ENCODE measurements at regions not wholly inside any gene's neighbourhood (a gene's known extent, or its start where the extent isn't known, plus 50 kb on each side); places are given as distances from the start of the nearest gene placed in this dataset.
"Not testable (repeated sequence)": the region's sequence is repeated elsewhere in the genome, so short reads cannot be mapped to it uniquely, and the experiment has no call there.

DNA sequence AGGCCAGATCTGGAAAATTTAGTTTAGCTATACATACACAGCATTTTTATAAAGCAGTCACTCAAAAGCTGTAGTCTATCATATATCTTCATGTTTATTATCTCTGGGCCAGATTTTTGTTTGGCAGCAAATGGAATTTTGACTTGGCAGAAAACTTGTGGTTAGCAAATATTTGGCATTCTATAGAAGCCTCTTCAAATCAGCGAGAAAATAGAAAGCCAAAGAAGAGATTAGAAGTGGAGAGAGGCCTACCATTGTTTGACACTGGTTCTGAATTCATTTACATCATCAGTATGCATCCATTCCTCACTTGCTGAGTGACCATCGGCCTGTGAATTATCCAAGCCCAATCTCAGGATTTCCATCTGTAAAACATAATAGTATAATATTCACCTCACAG lies 1077.6 kb downstream of the GALC start:
- Mint-ChIP-seq H3K4me3 (ENCODE audit: unreplicated experiment) (no peak overlapping the region), H3K36me3 (ENCODE audit: low read depth, unreplicated experiment) (no peaks in the 10 kb centered on the region), H3K27me3 (ENCODE audit: low read depth, unreplicated experiment) (peaks cover 1% of the 10 kb centered on the region), H3K9me3 (ENCODE audit: unreplicated experiment) (no peaks in the 10 kb centered on the region), H3K27ac (ENCODE audit: unreplicated experiment) (no peak overlapping the region), H3K4me1 (ENCODE audit: low read depth, unreplicated experiment) (peaks cover 6% of the 10 kb centered on the region)
- no peaks in the 10 kb centered on the region for H3K4me1 ChIP-seq (ENCODE audit: insufficient read depth, low read length)
- no peaks in the 10 kb centered on the region for H3K27me3 ChIP-seq (ENCODE audit: insufficient read depth, low read length)
- H3K27ac ChIP-seq (ENCODE audit: low read depth, low read length) = no peak overlapping the region
- peak; percentile 59 for DNase-seq (ENCODE audit: low read depth)
- H3K4me2 ChIP-seq (ENCODE audit: low read length) = no peak overlapping the region
- no peak overlapping the region for H2AFZ ChIP-seq (ENCODE audit: low read depth, low read length)
- no peak overlapping the region for H3K9ac ChIP-seq (ENCODE audit: low read length)
- TF ChIP-seq, protein P1, sequence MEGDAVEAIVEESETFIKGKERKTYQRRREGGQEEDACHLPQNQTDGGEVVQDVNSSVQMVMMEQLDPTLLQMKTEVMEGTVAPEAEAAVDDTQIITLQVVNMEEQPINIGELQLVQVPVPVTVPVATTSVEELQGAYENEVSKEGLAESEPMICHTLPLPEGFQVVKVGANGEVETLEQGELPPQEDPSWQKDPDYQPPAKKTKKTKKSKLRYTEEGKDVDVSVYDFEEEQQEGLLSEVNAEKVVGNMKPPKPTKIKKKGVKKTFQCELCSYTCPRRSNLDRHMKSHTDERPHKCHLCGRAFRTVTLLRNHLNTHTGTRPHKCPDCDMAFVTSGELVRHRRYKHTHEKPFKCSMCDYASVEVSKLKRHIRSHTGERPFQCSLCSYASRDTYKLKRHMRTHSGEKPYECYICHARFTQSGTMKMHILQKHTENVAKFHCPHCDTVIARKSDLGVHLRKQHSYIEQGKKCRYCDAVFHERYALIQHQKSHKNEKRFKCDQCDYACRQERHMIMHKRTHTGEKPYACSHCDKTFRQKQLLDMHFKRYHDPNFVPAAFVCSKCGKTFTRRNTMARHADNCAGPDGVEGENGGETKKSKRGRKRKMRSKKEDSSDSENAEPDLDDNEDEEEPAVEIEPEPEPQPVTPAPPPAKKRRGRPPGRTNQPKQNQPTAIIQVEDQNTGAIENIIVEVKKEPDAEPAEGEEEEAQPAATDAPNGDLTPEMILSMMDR (IDR thresholded peaks at IDR 0.05; ENCODE audit: insufficient read depth, low read depth, low read length) = no peak
- TF ChIP-seq EZH2 (IDR thresholded peaks at IDR 0.05; ENCODE audit: insufficient read depth, low read length) = no peak
- no peaks in the 10 kb centered on the region for H3K9me3 ChIP-seq (ENCODE audit: insufficient read depth, low read depth, low read length)
- no peaks in the 10 kb centered on the region for H3K79me2 ChIP-seq (ENCODE audit: insufficient read depth, low read length)
- FAIRE-seq = no peak
- H4K20me1 ChIP-seq (ENCODE audit: insufficient read depth, low read length) = no peaks in the 10 kb centered on the region
- H3K4me3 ChIP-seq (ENCODE audit: insufficient read depth, low read depth, low read length) = no peak overlapping the region
- no peaks in the 10 kb centered on the region for H3K36me3 ChIP-seq (ENCODE audit: insufficient read depth, low read length)

DNA sequence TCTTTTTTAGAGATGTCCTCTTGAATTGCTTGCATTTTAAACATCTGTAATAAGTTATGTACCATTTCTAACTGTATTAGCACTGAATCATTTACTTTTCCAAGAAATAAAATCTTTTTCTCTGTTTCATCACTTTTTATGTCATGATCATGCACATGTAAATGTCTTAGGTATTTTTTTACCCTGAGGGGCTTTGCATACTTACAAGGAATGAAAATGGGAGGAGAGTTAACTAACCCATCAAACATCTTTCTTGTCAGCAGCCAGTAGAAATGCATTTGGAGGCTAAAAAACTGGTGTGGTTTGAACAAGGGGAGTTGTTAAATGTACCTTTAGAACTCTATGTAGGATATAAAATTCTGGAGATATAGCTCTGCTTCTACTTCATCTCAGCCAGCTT lies 1080.3 kb downstream of the GALC start:
- Histone ChIP-seq H3K27me3 (ENCODE audit: insufficient read depth, low read length) (no peaks in the 10 kb centered on the region), H3K36me3 (ENCODE audit: insufficient read depth, low read length) (no peaks in the 10 kb centered on the region), H4K20me1 (ENCODE audit: insufficient read depth, low read length) (no peaks in the 10 kb centered on the region), H3K9ac (ENCODE audit: low read length) (no peak overlapping the region), H3K27ac (ENCODE audit: low read depth, low read length) (no peak overlapping the region), H3K4me1 (ENCODE audit: insufficient read depth, low read length) (no peaks in the 10 kb centered on the region), H3K9me3 (ENCODE audit: insufficient read depth, low read depth, low read length) (no peaks in the 10 kb centered on the region), H3K4me3 (ENCODE audit: insufficient read depth, low read depth, low read length) (no peak overlapping the region), H2AFZ (ENCODE audit: low read depth, low read length) (no peak overlapping the region), H3K79me2 (ENCODE audit: insufficient read depth, low read length) (no peaks in the 10 kb centered on the region), H3K4me2 (ENCODE audit: low read length) (no peak overlapping the region)
- peaks cover 6% of the 10 kb centered on the region for H3K4me1 Mint-ChIP-seq (ENCODE audit: low read depth, unreplicated experiment)
- TF ChIP-seq, protein P1 (IDR thresholded peaks at IDR 0.05; ENCODE audit: insufficient read depth, low read depth, low read length) = no peak
- no peak for TF ChIP-seq EZH2 (IDR thresholded peaks at IDR 0.05; ENCODE audit: insufficient read depth, low read length)
- H3K9me3 Mint-ChIP-seq (ENCODE audit: unreplicated experiment) = no peaks in the 10 kb centered on the region
- H3K27ac Mint-ChIP-seq (ENCODE audit: unreplicated experiment) = no peak overlapping the region
- no peaks in the 10 kb centered on the region for H3K36me3 Mint-ChIP-seq (ENCODE audit: low read depth, unreplicated experiment)
- no peak for DNase-seq (ENCODE audit: low read depth)
- no peak overlapping the region for H3K4me3 Mint-ChIP-seq (ENCODE audit: unreplicated experiment)
- peaks cover 5% of the 10 kb centered on the region for H3K27me3 Mint-ChIP-seq (ENCODE audit: low read depth, unreplicated experiment)
- no peak for FAIRE-seq

DNA sequence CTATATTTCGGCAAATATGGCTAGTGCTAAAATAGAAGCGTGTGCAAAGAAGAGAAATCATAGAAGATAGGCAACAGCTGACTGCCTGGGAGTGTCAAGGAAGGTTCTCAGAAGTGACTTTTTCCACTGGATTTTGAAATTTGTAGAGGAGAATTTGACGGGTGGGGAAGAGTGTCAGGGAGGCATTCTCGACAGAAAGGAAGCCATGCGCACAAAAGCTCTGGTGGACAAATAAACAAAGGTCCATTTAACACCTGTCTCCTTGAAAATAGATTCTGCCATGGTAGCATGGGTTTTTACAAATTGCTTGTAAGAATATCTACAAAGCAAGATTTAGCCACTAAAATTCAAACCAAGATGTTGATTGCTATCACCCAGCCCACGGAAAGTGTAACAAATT lies 1081.5 kb downstream of the GALC start:
- H3K27ac ChIP-seq (ENCODE audit: low read depth, low read length) = no peak overlapping the region
- H3K4me3 ChIP-seq (ENCODE audit: insufficient read depth, low read depth, low read length) = no peak overlapping the region
- Mint-ChIP-seq H3K27ac (ENCODE audit: unreplicated experiment) (no peak overlapping the region), H3K4me1 (ENCODE audit: low read depth, unreplicated experiment) (peaks cover 6% of the 10 kb centered on the region), H3K36me3 (ENCODE audit: low read depth, unreplicated experiment) (no peaks in the 10 kb centered on the region), H3K27me3 (ENCODE audit: low read depth, unreplicated experiment) (peaks cover 5% of the 10 kb centered on the region), H3K9me3 (ENCODE audit: unreplicated experiment) (no peaks in the 10 kb centered on the region), H3K4me3 (ENCODE audit: unreplicated experiment) (no peak overlapping the region)
- DNase-seq (ENCODE audit: low read depth) (no peak), FAIRE-seq (no peak)
- H3K4me1 ChIP-seq (ENCODE audit: insufficient read depth, low read length) = no peaks in the 10 kb centered on the region
- no peaks in the 10 kb centered on the region for H4K20me1 ChIP-seq (ENCODE audit: insufficient read depth, low read length)
- H3K79me2 ChIP-seq (ENCODE audit: insufficient read depth, low read length) = no peaks in the 10 kb centered on the region
- no peak overlapping the region for H2AFZ ChIP-seq (ENCODE audit: low read depth, low read length)
- H3K27me3 ChIP-seq (ENCODE audit: insufficient read depth, low read length) = no peaks in the 10 kb centered on the region
- no peaks in the 10 kb centered on the region for H3K9me3 ChIP-seq (ENCODE audit: insufficient read depth, low read depth, low read length)
- H3K36me3 ChIP-seq (ENCODE audit: insufficient read depth, low read length) = no peaks in the 10 kb centered on the region
- no peak overlapping the region for H3K9ac ChIP-seq (ENCODE audit: low read length)
- H3K4me2 ChIP-seq (ENCODE audit: low read length) = no peak overlapping the region
- no peak for TF ChIP-seq EZH2 (IDR thresholded peaks at IDR 0.05; ENCODE audit: insufficient read depth, low read length)
- TF ChIP-seq, protein P1 (IDR thresholded peaks at IDR 0.05; ENCODE audit: insufficient read depth, low read depth, low read length) = no peak

DNA sequence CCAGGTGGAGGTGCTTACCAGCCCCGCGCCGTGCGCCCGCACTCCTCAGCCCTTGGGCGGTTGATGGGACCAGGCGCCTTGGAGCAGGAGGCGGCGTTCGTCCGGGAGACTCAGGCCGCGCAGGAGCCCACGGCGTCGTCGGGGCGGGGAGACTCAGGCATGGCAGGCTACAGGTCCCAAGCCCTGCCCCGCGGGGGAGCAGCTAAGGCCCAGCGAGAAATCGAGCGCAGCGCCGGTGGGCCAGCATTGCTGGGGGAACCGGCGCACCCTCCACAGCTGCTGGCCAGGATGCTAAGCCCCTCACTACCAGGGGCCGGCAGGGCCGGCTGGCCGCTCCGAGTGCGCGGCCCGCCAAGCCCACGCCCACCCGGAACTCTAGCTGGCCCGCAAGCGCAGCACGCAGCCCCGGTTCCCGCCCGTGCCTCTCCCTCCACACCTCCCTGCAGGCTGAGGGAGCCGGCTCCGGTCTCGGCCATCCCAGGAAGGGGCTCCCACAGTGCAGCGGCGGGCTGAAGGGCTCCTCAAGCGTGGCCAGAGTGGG lies 1087.5 kb downstream of the GALC start:
- not testable (repeated sequence) for H3K4me3 ChIP-seq (ENCODE audit: insufficient read depth, low read depth, low read length); FAIRE-seq; DNase-seq (ENCODE audit: low read depth)

More for the DNA sequence above, 1087.5 kb downstream of the GALC start:
- H3K9ac ChIP-seq (ENCODE audit: low read length); H3K4me3 Mint-ChIP-seq (ENCODE audit: unreplicated experiment); H3K79me2 ChIP-seq (ENCODE audit: insufficient read depth, low read length); H2AFZ ChIP-seq (ENCODE audit: low read depth, low read length); H4K20me1 ChIP-seq (ENCODE audit: insufficient read depth, low read length); H3K27me3 ChIP-seq (ENCODE audit: insufficient read depth, low read length); H3K36me3 Mint-ChIP-seq (ENCODE audit: low read depth, unreplicated experiment); H3K27ac ChIP-seq (ENCODE audit: low read depth, low read length); H3K4me1 Mint-ChIP-seq (ENCODE audit: low read depth, unreplicated experiment); H3K9me3 Mint-ChIP-seq (ENCODE audit: unreplicated experiment); H3K36me3 ChIP-seq (ENCODE audit: insufficient read depth, low read length); H3K4me2 ChIP-seq (ENCODE audit: low read length); H3K27ac Mint-ChIP-seq (ENCODE audit: unreplicated experiment); H3K9me3 ChIP-seq (ENCODE audit: insufficient read depth, low read depth, low read length); H3K27me3 Mint-ChIP-seq (ENCODE audit: low read depth, unreplicated experiment); H3K4me1 ChIP-seq (ENCODE audit: insufficient read depth, low read length): not testable (repeated sequence)
